ENCODE measurements at regions not wholly inside any gene's neighbourhood (a gene's known extent, or its start where the extent isn't known, plus 50 kb on each side); places are given as distances from the start of the nearest gene placed in this dataset.

DNA sequence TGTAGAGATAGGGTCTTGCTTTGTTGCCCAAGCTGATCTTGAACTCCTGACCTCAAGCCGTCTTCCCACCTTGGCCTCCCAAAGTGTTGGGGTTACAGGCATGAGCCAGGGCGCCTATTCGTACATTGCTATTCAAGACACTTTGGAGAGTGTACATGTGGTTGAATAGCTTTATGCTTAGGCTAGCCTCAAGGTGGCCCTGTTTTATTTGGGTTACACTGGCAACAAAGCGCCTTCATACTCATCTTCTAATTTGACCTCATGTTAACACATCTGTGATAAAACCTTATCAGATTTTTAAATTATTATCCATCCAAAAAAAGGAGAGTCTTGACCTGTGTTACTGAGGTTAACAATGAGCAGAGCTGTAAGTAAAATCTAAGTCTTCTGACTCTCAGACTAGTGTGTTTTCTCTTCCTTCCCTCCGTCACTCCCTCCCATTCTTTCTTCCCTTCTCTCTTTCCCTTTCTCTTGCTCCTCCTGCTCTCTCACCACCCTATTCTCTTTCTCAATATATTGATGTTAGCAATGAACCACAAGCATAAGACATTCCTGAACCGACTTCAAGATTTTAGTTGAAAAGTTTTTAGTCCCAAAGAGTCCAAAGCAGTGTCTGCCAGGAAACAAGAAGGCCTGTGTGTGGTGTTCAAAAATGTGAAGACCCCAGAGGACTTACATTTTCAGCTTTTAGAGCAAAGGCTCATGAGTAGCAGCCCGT, 603.7 kb upstream of the CFAP20DC start:
- peak; percentile 61 for DNase-seq (ENCODE audit: low read depth)

DNA sequence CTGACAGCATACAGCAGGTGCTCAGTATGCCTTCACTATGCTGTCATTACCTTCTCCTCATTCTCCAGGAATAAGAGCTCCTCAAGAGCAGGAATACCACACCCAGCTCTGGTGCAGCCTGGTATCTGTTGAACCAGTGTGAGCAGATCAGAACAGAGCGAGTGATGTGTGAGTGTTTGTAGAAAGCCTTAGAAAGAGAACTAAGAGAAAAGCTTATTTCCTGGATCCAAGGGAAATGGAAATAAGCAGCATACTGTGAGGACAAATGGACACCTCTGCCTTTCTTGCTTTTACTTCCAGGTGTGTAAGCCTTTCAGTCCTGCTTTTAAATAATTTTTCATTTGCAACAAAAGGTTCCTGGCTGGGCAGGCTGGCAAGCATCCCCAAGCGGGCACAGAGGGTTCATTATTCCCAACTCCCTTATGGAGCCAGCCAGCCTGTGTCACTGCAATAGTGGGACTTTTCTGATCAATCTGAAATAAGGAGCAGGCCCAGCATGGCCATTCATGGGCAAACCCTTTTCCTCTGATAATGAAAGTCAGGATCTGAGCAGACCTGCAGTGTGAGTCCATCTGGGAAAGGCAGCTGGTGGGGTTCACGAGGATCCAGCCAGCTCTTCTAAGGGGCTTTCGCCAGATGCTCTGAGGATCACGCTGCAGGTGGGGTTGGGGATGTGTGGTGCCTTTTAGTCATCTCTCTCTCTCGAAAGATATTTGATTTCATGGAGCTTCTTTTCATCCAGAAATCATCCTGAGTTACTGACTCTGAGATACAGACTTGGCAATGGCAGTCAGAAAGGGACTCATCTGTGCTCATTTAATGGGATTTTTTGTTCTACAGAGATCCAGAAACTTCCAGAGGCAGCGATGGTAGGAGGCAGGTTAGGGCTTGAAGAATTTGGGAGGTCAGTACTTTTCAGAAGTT, 594.9 kb upstream of the CFAP20DC start:
- no peak for DNase-seq (ENCODE audit: low read depth)

DNA sequence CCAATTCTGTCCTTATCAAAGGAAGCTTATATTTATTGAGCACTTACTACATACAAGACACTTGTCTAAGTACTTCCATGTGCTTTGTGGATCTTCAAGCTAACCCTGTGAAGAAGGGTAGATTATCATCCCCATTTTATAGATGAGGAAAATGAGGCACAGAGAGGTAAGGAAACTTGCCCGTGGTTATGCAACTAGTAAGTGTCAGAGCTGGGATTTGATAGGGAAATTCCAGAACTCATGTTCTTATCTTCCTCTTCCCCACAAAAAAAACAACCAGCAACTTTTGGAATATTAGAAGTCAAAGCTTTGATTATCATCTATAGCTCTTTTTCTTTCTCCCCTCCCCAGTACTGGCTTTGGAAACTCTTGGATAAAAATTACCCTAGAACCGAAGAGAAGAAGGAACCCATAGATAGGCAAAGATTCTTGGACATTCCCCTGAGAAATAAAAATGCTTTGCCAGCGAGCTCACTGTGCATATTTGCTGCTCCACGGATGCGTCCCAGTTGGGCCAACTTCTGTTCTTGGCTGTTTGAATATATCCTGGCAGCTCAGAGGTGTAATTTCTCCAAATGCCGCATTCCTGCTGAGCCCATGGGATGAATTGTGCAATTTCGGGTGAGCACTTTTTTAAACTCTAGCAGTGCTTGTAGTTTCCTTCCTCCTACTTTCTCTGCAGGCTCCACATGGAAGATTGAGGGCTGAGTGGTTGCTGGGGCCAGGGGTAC, 591.5 kb upstream of the CFAP20DC start:
- DNase-seq (ENCODE audit: low read depth) = no peak

DNA sequence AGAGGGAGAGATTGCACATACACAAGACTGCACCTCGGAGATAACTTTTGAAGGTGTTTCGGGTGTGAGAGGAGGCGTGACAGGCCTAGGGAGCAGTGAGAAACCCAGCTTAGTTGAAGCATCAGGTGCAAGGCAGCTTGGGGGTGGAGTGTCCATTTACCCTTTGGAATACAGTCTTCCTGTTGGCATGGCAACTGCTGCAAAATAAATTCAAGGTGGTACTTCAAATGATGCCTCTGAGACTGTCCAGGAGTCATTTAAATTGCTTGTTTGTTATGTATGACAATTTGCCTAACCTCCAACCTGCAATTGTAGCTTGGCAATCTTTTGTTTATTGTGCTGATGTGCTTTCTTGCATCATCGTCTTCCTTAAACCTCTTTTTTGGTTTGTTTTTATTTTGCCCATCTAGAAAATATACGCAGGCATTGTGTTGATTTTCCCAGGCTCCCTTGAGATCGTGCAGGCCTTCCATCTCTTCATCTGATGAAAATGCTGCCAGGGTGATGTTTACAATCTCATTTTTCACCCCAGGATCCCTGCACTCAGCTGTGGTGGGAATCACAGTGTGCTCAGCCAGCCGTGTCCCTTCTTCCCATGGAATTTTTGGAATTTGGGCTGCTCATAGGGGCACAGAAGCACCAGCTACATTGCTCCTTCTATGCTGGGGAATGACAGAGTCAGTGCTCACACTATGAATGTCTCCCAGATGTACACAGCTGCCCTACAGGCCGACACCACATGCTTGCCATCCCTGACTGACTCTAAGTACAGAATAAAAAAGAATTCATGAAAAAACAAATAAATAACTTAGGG, 583.1 kb upstream of the CFAP20DC start:
- DNase-seq (ENCODE audit: low read depth) = no peak

DNA sequence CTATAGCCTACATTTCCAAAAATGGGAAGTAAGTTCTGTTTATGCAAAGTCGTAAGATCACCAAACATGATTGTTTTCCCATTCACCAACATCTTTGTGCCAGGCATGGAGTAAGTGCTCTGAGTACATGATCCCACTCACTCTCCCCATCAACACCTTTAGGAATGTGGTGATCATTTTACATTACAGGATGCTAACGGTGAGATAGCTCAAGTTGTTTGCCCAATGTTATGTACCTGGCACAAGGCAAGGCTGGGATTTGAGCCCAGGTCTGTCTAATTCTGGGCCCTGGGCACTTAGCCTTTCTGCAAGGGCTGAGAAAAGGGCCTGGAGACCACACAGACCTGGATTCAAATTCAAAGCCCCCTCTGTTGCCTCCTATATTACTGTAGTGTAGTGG, 581.7 kb upstream of the CFAP20DC start:
- DNase-seq (ENCODE audit: low read depth) = no peak

DNA sequence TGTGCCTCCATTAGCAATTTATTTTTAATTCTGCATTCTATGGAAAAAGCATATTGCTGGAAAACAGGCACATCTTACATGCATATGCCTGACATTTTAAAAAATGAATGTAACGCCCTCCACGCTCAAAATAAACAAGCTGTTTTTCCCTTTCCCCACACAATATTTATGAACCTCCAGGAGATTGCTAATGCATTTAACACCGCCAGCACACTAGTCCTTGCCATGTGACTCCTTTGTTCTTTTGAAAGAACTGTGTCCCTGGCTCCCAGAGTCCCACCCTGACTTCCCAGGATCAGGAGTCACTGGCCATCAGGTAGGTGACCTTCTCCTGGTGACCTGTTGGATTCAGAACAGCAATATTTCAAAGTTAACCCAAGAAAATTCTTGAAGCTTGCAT, 571.2 kb upstream of the CFAP20DC start:
- DNase-seq (ENCODE audit: low read depth) = no peak

DNA sequence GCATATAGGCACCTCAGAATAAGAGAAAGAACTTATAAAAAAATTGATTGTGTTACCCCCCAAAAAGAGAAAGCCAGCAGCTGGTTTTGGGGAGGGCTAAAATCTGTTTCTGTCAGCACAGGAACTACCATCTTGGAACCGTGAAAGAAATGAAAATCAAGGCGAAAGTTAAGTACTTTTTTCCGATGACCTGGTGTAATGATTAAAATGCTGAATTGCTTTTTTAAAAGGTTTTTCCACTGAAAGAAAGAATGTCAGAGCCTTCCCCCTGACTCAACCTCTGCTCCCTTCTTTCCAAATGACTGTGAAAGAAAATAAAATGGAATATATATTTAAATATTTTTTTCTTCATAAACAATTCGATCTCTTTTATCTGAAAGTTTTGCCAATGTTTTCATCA, 570.5 kb upstream of the CFAP20DC start:
- no peak for DNase-seq (ENCODE audit: low read depth)

DNA sequence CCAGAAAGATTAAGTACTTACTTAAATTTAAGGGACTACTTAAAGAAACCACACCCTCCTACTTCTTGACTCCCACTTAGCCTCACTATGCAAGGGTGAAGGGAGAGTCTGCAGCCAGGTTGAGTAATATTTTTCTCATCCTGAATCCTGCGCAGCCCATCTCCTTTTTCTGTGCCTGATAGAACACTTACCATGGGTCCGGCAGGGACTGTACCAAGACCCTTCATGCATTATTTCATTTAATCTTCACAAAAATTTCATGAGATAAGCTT, 562.6 kb upstream of the CFAP20DC start:
- DNase-seq (ENCODE audit: low read depth) = no peak

DNA sequence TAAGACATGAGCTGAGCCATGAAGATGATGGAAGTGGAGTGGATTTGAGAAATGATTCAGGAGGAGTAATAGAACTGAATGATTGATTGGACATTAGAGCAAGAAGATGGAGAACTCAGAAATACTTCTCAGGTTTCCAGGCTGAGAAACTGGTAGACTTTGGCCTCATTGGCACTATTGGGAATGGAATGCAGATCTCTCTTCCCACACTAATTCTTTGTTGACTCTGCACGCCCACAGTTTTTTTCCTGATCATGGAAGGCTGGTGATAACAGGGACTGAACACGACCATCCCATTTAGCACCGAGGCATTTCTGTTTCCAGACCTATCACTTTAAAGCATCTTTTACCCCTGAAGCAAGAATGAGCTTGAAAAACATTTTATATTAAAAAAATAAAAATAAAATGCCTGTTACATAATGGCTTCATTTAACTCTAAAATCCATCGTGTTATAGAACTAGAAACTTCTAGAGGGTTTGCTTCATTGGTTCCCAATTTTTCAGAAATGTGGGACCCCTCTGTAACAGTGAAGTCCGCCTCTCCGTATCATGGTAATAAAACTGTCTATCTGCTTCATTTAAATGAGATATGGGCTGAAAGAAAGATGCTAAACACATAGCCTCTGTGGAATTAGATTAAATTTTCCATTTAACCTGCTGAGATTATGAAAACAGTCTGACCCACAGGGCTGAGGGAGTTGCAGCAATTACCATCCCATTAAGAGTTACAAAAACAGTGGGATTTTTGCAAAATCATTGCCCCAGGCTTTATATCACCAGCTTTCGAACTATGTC, 562.0 kb upstream of the CFAP20DC start:
- DNase-seq (ENCODE audit: low read depth) = no peak

DNA sequence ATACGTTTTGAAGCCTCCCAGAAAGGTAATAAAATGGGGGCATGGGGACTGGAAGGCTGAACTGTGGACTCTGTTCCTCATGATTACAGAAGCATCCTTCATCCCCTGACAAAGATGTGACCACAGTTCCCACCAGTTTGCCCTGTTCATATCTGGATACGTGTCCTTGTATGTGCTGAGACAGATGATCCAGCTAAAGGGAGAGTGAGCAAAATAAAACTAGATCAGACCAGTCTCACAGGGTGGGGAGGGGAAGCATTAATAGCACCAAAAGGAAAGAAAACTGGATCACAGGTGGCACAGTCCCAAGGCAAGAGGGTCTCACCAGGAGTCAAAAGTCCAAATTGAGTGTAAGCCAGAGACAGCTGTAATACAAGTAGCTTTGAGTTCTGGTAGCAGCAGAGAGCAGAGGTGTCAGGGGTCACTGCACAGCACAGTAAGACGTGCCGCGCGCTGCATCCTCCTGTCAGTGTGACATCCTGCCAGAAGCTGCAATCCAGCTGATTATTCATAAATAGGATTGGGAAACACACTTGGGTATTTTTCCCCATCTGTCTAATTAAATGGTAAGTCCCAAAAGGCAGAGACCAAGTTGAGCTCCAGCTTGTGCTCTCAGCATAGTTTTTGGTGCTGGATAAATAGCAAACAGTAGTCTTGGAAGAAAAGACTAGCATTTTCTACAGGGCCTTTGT, 560.0 kb upstream of the CFAP20DC start:
- no peak for DNase-seq (ENCODE audit: low read depth)

DNA sequence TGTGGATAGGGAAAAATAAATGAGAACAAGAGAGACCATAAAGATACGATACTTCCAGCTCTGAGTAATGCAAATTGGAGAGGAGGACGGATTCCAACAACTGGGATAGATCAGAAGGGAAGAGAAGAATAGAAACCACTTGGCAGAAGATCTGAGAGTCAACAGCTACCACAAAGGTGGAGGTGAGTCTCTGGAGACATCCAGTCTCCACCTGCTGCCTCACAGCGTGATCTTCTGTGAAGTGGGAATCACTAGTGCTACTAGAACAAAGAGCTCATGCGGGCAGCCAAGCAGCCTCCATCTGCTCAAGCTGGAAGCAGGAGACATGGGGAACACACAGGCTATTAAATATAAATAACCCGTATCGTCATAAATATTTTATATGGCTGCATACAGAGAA, 558.5 kb upstream of the CFAP20DC start:
- DNase-seq (ENCODE audit: low read depth) = no peak

DNA sequence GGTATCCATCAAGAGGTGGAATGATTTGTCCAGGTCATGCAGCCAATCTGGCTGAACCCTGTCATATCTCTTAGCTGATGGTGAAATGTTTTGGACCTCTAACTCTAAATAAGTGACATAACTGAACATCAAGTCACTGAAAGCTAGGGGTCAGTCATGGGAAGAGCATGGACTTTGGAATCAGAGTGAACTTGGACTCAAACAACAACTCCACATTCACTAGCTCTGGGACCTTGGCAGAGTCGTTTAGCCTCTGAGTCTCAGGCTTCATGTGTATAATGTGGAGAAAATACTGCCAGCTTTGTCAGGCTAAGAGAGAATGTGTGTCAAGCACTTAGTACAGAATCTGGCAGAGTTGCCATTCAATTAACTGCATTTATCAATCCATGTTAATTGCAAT, 557.8 kb upstream of the CFAP20DC start:
- no peak for DNase-seq (ENCODE audit: low read depth)

DNA sequence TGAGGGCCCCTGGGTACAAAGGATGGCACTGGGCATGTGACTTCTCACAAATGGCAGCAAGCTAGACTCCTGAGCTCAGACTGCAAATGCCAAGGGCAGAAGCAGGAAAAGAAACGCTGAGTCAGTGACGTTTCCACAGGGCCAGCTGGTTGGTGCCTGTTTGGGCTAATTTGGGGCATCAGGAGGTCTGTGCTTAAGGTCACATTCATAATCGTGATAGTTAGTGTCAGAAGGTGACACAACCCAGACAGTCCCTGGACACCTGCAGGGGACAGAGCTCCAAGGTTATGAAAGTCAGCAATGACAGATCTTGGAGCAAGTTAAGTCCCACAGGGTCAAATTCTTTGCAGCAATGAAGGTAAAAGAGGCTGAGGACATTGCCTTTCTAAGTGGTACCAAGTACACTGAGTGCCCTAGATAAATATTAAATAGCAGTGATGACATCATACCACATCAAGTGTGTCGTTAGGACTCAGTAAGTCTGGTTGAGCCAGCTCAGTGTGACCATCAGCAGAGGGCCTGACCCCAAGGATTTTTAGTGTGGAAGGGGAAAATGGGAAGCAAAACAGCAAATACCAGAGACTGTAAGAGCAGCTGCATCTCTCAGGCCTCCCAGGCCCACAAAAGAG, 556.9 kb upstream of the CFAP20DC start:
- DNase-seq (ENCODE audit: low read depth) = no peak

DNA sequence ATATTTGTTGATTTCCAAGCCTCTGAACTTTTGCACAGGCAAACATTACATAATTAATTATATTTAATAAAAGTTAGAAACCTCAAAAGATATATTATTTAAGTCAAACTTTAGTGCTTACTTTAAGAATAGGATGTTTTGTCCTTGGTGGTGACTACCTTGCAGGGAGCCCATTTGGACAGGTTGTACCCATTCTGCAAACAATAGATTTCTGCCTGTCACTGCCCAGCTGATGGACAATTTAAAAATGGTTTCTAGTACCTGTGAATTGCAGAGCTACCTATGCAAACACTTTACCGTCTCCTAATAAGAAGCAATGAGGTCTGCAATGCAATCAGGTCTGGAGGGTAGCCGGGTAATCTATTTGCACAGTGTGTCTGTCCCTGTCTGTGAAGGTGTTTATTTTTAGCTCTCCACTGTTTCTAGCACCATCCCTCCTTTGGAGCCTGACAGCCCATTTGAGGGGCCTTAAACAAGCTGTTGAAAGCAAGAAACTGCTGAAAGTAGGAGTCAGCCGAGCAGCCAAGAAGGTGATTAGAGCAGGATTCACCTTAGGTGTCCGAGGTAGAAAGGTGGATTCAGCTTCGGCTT, 556.2 kb upstream of the CFAP20DC start:
- no peak for DNase-seq (ENCODE audit: low read depth)

DNA sequence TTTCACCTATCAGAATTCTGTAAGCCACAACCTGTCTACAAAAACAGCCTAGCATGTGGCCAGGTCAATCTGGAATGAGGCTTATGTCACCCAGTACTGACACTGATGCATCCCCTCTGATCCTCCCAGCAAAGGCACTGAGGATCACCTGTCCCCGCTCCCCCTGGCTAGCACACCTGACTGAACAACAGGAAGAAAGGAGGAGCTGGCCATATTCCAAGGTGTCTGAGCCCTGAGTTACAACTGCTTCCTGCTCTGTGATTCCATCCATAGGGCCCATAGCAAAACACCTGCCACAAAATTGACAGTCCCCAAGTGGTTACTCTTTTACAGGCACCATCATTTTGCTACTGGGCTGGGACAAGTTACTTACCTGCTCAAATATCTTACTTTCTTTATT, 555.5 kb upstream of the CFAP20DC start:
- no peak for DNase-seq (ENCODE audit: low read depth)

DNA sequence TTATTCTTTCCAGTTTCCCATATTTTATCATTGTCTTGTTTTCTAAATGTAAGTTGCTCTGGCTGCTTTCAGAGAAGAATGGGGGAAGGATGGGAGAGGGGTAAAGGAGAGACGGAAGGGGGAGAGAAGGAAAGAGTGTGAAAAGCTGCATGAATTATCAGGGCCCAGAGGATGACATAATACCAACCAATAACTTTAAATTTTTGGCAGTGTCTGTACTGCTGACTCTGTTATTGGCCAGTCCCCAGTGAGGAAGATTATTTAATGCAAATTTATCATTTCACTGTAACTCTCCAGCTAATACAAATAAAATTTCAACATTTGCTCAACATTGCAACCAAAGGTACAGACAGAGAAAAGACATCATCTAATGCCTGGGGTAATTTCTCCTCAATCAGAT, 551.7 kb upstream of the CFAP20DC start:
- DNase-seq (ENCODE audit: low read depth) = no peak

DNA sequence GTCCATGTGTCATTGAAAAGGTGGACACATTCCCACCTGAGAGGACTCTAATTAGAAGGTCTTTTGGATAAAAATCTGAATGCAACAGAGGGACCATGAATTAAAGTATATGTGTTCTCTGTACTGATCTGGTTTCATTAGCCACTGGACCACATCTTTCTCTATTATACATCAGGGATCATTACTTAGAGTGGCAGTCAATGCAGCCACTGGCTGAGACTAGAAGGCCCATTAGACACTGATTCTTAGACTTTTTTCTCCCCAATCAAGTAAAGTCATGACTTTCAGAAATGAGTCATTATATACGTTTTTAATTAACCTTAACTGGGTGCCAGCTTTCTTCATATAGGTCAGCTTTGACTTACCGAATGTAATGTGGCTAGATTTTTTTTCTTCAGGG, 550.8 kb upstream of the CFAP20DC start:
- no peak for DNase-seq (ENCODE audit: low read depth)

DNA sequence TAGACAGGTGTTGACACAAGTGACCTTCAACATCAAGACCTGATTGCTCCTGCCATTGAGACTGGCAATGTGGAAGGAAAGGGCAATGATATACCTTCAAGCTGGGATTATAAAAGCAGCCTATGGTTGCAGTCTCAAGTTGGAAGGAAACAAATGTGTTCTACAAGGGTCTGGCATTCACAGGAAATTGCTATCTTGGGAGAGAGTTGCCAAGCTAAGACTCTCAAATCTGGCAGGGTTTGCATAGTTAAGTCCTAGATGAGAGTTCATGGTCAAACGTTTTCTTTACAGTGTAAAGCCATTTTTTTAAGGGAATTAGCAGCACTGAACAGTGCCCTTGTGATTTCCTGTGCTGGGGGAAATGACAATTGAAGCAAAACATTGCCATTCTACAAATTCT, 546.9 kb upstream of the CFAP20DC start:
- DNase-seq (ENCODE audit: low read depth) = no peak

DNA sequence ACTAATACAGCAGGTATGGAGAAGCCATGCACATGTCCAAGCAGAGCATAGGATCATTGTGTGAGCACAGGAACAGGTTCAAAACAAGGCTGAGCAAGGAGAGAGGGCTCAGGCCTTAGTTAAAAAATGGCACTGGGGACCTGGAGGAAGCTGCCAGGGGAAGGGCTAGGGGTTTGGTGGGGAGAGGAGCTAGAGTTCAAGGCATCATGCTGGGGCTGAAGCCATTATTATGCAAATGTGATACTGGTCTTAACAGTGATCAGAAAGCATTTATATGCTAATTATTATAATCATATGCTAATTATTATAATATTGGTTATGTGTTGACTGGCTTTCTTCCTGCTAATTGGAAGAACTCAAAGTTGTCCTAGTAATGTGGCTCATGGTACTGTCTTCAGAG, 546.0 kb upstream of the CFAP20DC start:
- no peak for DNase-seq (ENCODE audit: low read depth)

DNA sequence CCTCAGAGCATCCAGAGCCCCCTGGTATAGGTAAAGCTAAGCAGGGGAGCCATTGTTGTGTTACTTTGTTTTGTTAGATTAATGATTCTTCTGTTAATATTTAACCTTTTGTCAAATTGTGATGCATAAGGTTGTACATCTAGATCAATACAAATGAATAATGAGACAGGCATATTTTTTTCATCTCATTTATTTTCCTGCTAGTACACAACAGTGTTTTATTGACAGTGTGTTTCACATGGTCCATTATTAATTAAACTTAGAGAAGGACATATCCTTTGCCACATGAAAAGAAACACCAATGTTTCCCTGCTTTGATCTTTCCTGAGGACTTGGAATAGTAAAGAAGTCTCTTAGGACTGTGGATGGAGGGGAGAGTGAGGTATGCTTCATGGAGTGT, 543.6 kb upstream of the CFAP20DC start:
- no peak for DNase-seq (ENCODE audit: low read depth)
